GM18498 (cell line): ENCODE measurements at regions not wholly inside any gene's neighbourhood (a gene's known extent, or its start where the extent isn't known, plus 50 kb on each side); places are given as distances from the start of the nearest gene placed in this dataset.

Source experiments
- ATAC-seq: cut with Tn5 transposase; IDR thresholded peaks from one replicate; pipeline ENCODE4 v1.9.1; 2021; ENCODE audit warnings: mild to moderate bottlenecking, moderate library complexity; ENCODE audit not compliant: unreplicated experiment

DNA sequence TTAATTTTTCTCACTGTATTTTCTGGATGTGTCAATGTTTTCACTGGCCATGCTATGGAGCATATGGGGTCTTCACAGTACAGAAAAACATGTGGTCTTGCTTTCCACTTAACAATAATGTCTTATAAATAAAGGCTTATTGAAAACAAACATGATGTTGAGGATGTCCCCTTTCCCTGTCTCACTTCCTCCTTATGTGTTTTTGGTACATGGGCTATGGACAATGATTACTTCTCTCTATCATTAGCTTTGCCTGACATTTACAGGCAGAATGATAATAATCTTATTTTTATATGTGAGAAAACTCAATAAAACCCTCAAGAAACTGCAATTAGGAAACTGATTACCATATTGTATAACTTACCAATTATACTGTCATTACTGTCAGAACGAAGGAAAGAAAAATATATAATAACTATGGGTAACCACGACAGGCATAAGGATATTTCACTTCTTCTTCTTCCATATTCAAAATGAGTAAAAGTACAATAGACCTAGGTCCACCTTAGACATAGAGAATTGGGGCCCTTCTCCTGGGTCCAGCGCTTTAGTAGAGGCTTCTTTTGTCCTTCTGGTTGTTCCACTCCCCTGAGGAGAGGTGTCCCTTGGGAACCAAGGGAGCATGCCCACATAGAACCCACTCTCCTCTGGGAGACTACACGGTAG, 375.0 kb downstream of the MAN2A1 start:
- ATAC-seq, result no peak

DNA sequence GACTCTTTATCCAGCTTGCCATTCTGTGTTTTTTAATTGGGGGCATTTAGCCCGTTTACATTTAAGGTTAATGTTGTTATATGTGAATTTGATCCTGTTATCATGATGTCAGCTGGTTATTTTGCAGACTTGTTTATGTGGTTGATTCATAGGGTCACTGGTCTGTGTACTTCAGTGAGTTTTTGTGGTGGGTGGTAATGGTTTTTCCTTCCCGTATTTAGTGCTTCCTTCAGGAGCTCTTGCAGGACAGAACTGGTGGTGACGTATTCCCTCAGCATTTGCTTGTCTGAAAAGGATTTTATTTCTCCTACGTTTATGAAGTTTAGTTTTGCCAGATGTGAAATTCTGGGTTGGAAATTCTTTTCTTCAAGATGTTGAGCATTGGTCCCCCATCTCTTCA, 381.1 kb downstream of the MAN2A1 start:
- no peak for ATAC-seq

- ATAC-seq, result no peak
These were observed 382.9 kb downstream of the MAN2A1 start for GRCh38 chr5:110072651-110073050.

DNA sequence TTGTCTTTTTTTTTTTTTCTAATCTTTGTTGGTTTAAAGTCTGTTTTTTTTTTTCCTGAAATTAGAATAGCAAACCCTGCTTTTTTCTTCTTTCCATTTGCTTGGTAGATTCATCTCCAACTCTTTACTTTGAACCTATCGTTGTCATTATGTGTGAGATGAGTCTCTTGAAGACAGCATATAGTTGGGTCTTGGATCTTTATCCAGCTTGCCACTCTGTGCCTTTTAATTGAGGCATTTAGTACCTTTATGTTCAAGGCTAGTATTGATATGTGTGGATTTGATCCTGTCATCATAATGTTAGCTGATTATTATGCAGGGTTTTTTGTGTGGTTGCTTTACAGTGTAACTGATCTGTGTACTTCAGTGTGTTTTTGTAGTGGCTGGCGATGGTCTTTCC, 383.8 kb downstream of the MAN2A1 start:
- no peak for ATAC-seq

- no peak for ATAC-seq
These were observed 385.9 kb downstream of the MAN2A1 start for GRCh38 chr5:110075656-110076055.

DNA sequence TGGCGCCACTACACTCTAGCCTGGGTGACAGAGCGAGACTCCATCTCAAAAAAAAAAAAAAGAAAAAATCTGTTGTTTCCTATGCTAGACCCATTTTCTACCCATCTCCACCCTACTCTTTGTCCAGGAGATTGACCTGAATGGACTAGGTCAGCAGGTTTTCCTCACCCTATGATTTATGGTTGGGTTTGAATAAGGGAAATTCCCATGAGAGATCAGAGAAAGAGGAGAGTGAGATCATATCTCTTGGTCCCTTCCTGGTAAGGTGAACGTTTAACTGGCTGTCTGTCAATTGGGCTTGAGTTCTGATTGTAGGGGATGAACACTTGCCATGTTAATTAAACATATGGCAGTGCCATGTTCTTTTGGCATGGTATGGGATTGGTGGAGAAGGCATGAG, 387.4 kb downstream of the MAN2A1 start:
- no peak for ATAC-seq

GRCh38 chr5:110082194-110082593, 392.5 kb downstream of the MAN2A1 start:
- ATAC-seq, result no peak

- ATAC-seq, result no peak
These were observed 393.1 kb downstream of the MAN2A1 start for GRCh38 chr5:110082863-110083262.

DNA sequence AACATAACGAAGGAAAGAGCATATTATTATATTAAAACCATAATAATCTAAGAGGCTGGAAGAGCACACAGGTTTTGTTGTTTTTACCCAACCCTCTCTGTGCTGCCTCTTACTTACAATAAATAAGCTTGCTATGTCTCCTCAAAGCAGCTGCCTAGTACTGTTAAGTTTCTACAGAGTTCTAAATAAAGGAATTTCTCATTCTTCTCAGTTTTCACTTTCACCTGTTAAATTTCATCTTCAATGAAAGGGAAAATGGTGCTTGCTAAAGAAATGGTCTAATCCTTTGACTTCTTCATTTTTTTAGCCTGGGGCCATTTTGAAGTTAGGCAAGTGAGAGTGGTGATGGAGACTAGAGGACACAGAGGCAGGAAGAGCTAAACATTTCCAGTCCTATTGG, 396.1 kb downstream of the MAN2A1 start:
- ATAC-seq, result no peak

GRCh38 chr5:110086658-110087388, 397.1 kb downstream of the MAN2A1 start:
- no peak for ATAC-seq

DNA sequence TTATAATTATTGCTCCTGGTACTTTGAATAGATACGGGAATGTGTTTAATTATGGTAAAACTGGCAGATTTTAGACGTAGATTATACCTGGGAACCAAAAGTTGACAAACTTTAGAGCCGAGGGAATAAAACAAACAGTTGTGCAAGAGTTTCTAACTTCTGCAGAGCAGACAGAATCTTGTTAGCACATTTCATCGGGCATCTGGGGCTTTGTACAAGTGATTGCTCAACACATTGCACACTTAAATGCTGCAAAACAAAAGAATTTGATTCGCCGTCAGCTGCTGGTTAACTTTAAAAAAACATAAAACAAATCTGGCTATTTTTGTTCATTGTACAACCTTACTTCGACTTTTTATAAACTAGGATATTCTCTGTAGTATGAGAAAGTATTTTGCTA, 398.1 kb downstream of the MAN2A1 start:
- no peak for ATAC-seq

- ATAC-seq, result no peak
These were observed 399.1 kb downstream of the MAN2A1 start for GRCh38 chr5:110088676-110089436.

GRCh38 chr5:110092955-110093785, 403.4 kb downstream of the MAN2A1 start:
- ATAC-seq, result no peak

GRCh38 chr5:110094109-110094508, 404.4 kb downstream of the MAN2A1 start:
- no peak for ATAC-seq

GRCh38 chr5:110094548-110094947, 404.8 kb downstream of the MAN2A1 start:
- no peak for ATAC-seq

- no peak for ATAC-seq
These were observed 406.7 kb downstream of the MAN2A1 start for GRCh38 chr5:110096419-110096818.

GRCh38 chr5:110099572-110099971, 409.8 kb downstream of the MAN2A1 start:
- no peak for ATAC-seq

- ATAC-seq, result no peak
These were observed 413.4 kb downstream of the MAN2A1 start for GRCh38 chr5:110103081-110103480.

GRCh38 chr5:110104060-110104725, 414.5 kb downstream of the MAN2A1 start:
- no peak for ATAC-seq
